MM.1S (cell line): ENCODE measurements at regions not wholly inside any gene's neighbourhood (a gene's known extent, or its start where the extent isn't known, plus 50 kb on each side); places are given as distances from the start of the nearest gene placed in this dataset.

Source experiments
- DNase-seq: peaks from one replicate; pipeline ENCODE4 v3.0.0-alpha.2; 2015
- H2AFZ ChIP-seq: fragments of 300-600 bp; sonication (generic); 2 replicates; pipeline ENCODE4 v1.6.0; 2016; ENCODE audit warnings: antibody characterized with exemption, low read length
- H3F3A ChIP-seq: fragments of 300-600 bp; sonication (generic); 2 replicates; pipeline ENCODE4 v1.6.1; 2016; ENCODE audit warnings: mild to moderate bottlenecking, antibody characterized with exemption, low read length, moderate library complexity, mixed read lengths; ENCODE audit not compliant: insufficient read depth
- H3K27ac ChIP-seq: fragments of 300-600 bp; sonication (generic); 2 replicates; pipeline ENCODE4 v1.5.1; 2016; ENCODE audit warnings: mild to moderate bottlenecking, low read length
- H3K27me3 ChIP-seq: fragments of 300-600 bp; sonication (generic); replicated peaks from 2 replicates; pipeline ENCODE4 v1.6.0; 2016; ENCODE audit warnings: low read length; ENCODE audit not compliant: insufficient read depth
- H3K36me3 ChIP-seq: fragments of 300-600 bp; sonication (generic); replicated peaks from 2 replicates; pipeline ENCODE4 v1.6.1; 2016; ENCODE audit warnings: mild to moderate bottlenecking, low read length, mixed read lengths; ENCODE audit not compliant: insufficient read depth
- H3K4me1 ChIP-seq: fragments of 300-600 bp; sonication (generic); 2 replicates; pipeline ENCODE4 v1.6.1; 2016; ENCODE audit warnings: low read length, mixed read lengths
- H3K4me2 ChIP-seq: fragments of 300-600 bp; sonication (generic); 2 replicates; pipeline ENCODE4 v1.6.0; 2016; ENCODE audit warnings: low read depth, low read length
- H3K4me3 ChIP-seq: fragments of 300-600 bp; sonication (generic); 2 replicates; pipeline ENCODE4 v1.5.1; 2016; ENCODE audit warnings: low read length, mixed read lengths
- H3K79me2 ChIP-seq: fragments of 300-600 bp; sonication (generic); 2 replicates; pipeline ENCODE4 v1.6.1; 2016; ENCODE audit warnings: mixed run types, low read length, mixed read lengths
- H3K9ac ChIP-seq: fragments of 300-600 bp; sonication (generic); 2 replicates; pipeline ENCODE4 v1.6.1; 2016; ENCODE audit warnings: low read length, mixed read lengths
- H3K9me2 ChIP-seq: fragments of 300-600 bp; sonication (generic); replicated peaks from 2 replicates; pipeline ENCODE4 v1.6.1; 2016; ENCODE audit warnings: mild to moderate bottlenecking, low read length, mixed read lengths; ENCODE audit not compliant: insufficient read depth
- H3K9me3 ChIP-seq: fragments of 300-600 bp; sonication (generic); replicated peaks from 2 replicates; pipeline ENCODE4 v1.6.1; 2016; ENCODE audit warnings: mild to moderate bottlenecking, low read length, mixed read lengths; ENCODE audit not compliant: insufficient read depth
- H4K20me1 ChIP-seq: fragments of 300-600 bp; sonication (generic); 2 replicates; pipeline ENCODE4 v1.6.1; 2016; ENCODE audit warnings: mild to moderate bottlenecking, low read length, moderate library complexity, mixed read lengths; ENCODE audit not compliant: insufficient read depth
- EZH2 ChIP-seq: fragments of 300-600 bp; sonication (generic); optimal IDR thresholded peaks from 2 replicates; pipeline ENCODE3; 2017; ENCODE audit warnings: low read depth, mild to moderate bottlenecking, antibody characterized with exemption, low read length, mixed read lengths
- EZH2phosphoT487 ChIP-seq: fragments of 300-600 bp; sonication (generic); IDR thresholded peaks from 2 replicates; pipeline ENCODE4 v1.6.1; 2018; ENCODE audit warnings: antibody characterized with exemption, low read length
- TF ChIP-seq, protein P1 (sequence below): fragments of 300-600 bp; sonication (generic); IDR thresholded peaks from 2 replicates; pipeline ENCODE4 v1.5.1; 2016; ENCODE audit warnings: antibody characterized with exemption, low read length, mixed read lengths

DNA sequence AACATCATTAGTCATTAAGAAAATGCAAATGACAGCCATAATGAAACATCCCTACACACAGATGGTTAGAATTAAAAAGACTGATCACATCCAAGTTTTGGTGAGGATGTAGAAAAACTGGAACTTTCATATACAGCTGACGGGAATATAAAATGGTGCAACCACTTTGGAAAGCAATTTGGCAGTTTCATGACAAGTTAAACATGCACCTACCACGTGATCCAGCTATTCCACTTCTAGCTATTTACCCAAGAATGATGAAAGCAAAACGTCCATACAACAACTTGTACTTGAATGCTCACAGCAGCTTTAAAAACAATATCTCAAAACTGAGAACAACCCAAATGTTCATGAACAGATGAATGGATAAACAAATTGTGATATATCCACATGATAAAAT, 77.9 kb upstream of the AVPR1A start:
- H3K9ac ChIP-seq: no peak overlapping the region
- no peak overlapping the region for H2AFZ ChIP-seq
- H3K4me1 ChIP-seq: no peaks in the 10 kb centered on the region
- no peaks in the 10 kb centered on the region for H4K20me1 ChIP-seq
- no peak overlapping the region for H3K27ac ChIP-seq
- no peaks in the 10 kb centered on the region for H3K36me3 ChIP-seq
- no peaks in the 10 kb centered on the region for H3K27me3 ChIP-seq
- H3F3A ChIP-seq: no peaks in the 10 kb centered on the region
- H3K4me2 ChIP-seq: no peak overlapping the region
- TF ChIP-seq EZH2 (no peak), EZH2phosphoT487 (no peak)
- TF ChIP-seq, protein P1, sequence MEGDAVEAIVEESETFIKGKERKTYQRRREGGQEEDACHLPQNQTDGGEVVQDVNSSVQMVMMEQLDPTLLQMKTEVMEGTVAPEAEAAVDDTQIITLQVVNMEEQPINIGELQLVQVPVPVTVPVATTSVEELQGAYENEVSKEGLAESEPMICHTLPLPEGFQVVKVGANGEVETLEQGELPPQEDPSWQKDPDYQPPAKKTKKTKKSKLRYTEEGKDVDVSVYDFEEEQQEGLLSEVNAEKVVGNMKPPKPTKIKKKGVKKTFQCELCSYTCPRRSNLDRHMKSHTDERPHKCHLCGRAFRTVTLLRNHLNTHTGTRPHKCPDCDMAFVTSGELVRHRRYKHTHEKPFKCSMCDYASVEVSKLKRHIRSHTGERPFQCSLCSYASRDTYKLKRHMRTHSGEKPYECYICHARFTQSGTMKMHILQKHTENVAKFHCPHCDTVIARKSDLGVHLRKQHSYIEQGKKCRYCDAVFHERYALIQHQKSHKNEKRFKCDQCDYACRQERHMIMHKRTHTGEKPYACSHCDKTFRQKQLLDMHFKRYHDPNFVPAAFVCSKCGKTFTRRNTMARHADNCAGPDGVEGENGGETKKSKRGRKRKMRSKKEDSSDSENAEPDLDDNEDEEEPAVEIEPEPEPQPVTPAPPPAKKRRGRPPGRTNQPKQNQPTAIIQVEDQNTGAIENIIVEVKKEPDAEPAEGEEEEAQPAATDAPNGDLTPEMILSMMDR: no peak
- H3K4me3 ChIP-seq: no peak overlapping the region
- H3K9me2 ChIP-seq: no peaks in the 10 kb centered on the region
- no peaks in the 10 kb centered on the region for H3K9me3 ChIP-seq
- H3K79me2 ChIP-seq: no peaks in the 10 kb centered on the region
- no peak for DNase-seq

DNA sequence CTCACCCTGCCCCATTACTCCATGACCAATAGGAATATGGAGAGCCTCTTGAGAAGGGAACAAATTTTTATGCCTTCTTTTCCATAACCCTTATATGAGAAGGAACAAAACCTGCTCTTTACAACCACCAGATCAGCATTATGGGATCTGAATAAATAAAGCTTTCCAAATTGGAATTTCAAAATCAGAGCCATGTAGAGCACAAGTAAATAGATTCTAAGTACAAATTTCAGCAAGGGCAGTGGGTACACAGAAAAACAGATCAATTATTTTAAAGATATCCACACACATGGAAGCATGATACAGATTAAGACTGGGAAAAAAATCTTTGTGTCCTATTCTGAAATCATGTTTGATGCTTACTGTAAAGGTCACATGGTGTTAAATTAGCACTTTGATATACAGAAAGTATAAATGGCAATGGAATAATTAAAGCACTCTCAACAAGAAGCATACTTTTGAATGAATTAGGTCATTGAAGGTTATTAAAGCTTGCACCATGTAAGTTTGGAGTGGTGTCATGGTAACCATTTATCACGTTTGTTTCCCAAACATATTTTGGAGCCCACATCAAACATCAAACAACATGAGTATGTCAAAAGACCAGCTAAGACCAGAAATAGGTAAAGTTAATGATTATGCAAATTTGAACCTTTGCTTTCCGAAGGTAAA, 75.9 kb upstream of the AVPR1A start:
- Histone ChIP-seq H3K9me3 (no peaks in the 10 kb centered on the region), H3K4me1 (no peaks in the 10 kb centered on the region), H3K4me2 (no peak overlapping the region), H4K20me1 (no peaks in the 10 kb centered on the region), H3K9me2 (no peaks in the 10 kb centered on the region), H3F3A (no peaks in the 10 kb centered on the region), H3K27me3 (no peaks in the 10 kb centered on the region), H3K79me2 (no peaks in the 10 kb centered on the region), H3K9ac (no peak overlapping the region), H3K27ac (no peak overlapping the region), H3K4me3 (no peak overlapping the region), H2AFZ (no peak overlapping the region), H3K36me3 (no peaks in the 10 kb centered on the region)
- DNase-seq: no peak
- TF ChIP-seq EZH2: no peak
- TF ChIP-seq, protein P1: no peak

DNA sequence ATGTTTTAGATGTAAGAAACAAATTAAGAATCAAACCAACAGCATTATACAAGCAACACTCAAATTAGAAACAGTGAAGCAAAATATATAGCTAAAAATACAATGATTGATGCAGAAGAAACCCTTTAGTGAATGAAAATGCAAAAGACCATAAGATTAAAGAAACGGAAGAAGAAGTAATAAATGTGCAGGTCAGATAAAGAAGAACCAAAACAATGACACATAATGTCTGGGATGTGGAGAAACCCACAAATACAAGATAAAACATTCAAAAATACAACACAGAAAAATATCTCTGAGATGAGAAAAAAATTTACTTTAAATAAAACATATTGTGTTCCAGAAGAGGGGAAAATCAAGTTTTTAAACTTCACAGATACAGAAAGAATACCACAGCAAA, 73.4 kb upstream of the AVPR1A start:
- H3K4me1 ChIP-seq: no peaks in the 10 kb centered on the region
- TF ChIP-seq, protein P1: no peak
- no peak for TF ChIP-seq EZH2phosphoT487
- no peak for TF ChIP-seq EZH2
- no peaks in the 10 kb centered on the region for H3F3A ChIP-seq
- no peak overlapping the region for H3K27ac ChIP-seq
- no peak overlapping the region for H3K4me2 ChIP-seq
- H4K20me1 ChIP-seq: no peaks in the 10 kb centered on the region
- H3K9me3 ChIP-seq: no peaks in the 10 kb centered on the region
- no peak overlapping the region for H3K9ac ChIP-seq
- H3K27me3 ChIP-seq: no peaks in the 10 kb centered on the region
- no peak overlapping the region for H2AFZ ChIP-seq
- no peaks in the 10 kb centered on the region for H3K9me2 ChIP-seq
- no peaks in the 10 kb centered on the region for H3K36me3 ChIP-seq
- no peak for DNase-seq
- H3K4me3 ChIP-seq: no peak overlapping the region
- no peaks in the 10 kb centered on the region for H3K79me2 ChIP-seq
